ENCODE measurements at regions not wholly inside any gene's neighbourhood (a gene's known extent, or its start where the extent isn't known, plus 50 kb on each side); places are given as distances from the start of the nearest gene placed in this dataset.
"Not testable (repeated sequence)": the region's sequence is repeated elsewhere in the genome, so short reads cannot be mapped to it uniquely, and the experiment has no call there.

DNA sequence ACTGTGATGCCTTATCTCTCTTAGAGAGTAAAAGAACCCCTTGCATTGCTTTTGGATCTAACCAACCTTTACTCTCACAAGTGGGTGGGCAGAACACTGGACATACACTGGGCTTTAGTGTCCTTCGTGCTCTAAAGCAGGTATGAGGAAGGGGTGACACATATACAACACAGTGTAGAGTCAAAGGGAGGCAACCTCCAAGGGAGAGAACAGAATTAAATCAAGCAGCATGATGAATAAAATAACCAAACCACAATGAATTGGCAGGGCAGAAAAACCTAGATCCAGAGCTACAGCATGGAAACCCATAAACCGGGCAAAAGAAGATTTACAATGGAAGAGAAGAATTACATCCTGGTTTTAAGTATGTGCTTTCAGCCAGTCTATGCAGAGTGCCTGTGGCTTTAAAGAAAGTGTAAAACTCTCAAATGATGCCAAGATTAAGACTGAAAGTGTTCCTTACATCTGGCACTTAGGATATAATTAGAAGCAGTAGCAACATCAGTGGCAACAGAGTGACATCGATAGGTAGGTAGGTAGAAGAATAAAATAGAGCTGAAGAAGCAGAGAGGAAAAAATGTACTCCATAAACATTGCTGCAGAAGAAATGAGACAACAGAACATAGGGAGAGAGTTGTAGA lies 191.7 kb upstream of the ZC3H15 start:
- DNase-seq (ENCODE audit: low spot score): no peak

DNA sequence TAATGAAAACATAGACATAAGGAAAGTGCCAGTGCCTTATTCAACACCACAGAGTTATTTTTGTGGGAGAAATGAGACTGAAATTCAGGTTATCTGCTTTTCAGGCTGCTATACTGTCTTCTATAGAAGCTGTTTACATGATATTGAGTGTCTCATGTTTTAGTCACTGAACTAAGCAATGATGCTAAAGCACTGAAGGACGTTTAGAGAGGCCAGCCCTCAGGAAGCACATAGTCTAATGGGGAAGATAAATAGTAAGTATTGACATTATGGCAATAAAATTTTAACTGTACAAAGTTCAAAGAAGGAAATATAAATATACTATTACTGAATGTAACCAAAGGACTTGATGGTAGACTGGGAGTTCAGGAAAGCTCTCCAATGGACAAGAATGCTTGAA lies 186.4 kb upstream of the ZC3H15 start:
- no peak for DNase-seq (ENCODE audit: low spot score)

DNA sequence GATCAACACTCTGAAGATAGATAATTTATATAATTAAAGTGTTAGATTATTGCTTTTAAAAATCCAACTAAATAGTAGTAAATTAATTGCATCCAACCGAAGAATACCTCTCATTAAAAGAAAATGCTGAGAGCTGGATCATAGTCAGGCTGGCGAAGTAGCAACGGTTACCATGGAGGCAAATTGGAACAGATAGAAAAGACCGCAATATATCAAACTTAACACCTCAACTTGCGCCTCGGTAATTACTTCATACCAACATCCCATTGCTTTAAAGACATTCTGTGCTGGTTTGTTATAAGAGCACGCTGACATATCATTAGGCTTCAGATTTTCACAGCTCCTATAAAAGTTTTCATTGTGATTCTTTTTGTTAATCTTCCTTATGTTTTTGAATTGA lies 183.8 kb upstream of the ZC3H15 start:
- DNase-seq (ENCODE audit: low spot score): no peak

DNA sequence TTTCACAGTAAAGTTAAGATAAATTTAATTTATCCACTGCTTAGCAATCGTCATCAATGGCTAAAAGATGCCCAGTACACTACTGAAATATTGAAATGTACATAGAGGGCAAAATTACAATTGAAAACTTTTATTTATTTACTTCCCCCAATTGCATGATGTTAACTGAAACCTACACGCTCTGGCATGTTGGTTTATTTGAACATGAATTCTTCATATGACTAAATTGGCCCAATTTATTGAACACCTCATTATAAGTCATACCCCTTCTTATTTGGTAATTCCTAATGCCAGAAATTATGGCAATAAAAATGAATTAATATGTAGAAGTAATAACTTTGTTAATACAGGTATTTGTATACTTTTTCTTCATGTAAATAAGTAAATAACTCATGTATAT lies 183.0 kb upstream of the ZC3H15 start:
- no peak for DNase-seq (ENCODE audit: low spot score)

DNA sequence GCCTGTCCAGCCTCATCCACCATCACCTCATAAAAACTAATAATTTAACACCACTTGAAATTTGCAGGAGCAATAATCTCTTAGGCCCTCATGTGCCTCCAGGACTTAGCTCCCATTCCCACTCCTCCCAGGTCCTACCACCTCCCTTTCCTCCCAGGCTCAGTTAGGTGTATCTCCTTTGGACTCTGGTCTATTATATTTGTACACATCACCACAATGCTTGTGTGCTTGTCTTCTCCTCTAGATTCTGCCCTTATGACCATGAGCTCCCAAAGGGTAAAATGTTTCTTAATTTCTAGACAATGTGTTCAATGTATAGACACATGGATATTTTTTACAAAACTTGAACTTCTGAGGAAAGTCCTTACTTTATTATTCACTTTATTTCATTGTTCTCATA lies 182.0 kb upstream of the ZC3H15 start:
- DNase-seq (ENCODE audit: low spot score): no peak

DNA sequence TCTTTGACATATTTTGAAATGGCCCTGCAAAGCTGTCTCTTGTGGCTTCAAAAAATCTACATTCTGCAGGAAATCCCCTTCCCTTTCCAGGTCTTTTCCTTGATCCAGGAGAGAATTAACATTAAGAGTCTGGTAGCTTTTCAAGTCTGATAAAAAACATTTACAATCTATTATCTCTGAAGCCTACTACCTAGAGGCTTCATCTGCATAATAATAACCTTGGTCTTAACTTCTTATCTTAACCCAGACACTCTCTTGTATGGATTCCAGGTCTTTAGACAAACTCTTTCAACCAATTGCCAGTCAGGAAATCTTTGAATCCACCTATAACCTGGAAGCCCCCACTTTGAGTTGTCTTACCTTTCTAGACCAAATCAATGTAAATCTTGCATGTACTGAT lies 179.3 kb upstream of the ZC3H15 start:
- DNase-seq (ENCODE audit: low spot score): no peak

DNA sequence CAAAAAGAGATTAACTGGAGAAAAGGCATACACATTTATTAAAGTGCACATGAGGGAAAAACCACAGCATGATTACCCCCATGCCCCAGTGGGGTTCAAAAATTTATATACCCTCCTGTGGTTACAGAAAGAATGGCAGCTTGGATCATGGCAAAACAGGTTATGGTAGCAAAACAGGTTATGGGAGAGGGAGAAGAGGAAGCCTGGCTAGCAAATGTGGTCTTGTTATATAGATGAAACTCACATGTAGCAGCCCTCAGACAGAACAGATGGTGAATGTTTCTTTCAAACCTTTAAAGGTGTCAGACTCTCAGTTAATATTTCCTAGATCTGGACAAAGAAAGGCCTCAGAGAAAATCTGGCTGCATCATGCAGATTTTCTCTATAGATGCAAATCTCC lies 178.2 kb upstream of the ZC3H15 start:
- DNase-seq (ENCODE audit: low spot score): no peak

- no peak for DNase-seq (ENCODE audit: low spot score)
These were observed 177.7 kb upstream of the ZC3H15 start for GRCh38 chr2:186308347-186308746.

GRCh38 chr2:186309901-186310300 lies 176.2 kb upstream of the ZC3H15 start:
- DNase-seq (ENCODE audit: low spot score): peak; percentile 2

- DNase-seq (ENCODE audit: low spot score): no peak
These were observed 167.0 kb upstream of the ZC3H15 start for GRCh38 chr2:186319105-186319504.

DNA sequence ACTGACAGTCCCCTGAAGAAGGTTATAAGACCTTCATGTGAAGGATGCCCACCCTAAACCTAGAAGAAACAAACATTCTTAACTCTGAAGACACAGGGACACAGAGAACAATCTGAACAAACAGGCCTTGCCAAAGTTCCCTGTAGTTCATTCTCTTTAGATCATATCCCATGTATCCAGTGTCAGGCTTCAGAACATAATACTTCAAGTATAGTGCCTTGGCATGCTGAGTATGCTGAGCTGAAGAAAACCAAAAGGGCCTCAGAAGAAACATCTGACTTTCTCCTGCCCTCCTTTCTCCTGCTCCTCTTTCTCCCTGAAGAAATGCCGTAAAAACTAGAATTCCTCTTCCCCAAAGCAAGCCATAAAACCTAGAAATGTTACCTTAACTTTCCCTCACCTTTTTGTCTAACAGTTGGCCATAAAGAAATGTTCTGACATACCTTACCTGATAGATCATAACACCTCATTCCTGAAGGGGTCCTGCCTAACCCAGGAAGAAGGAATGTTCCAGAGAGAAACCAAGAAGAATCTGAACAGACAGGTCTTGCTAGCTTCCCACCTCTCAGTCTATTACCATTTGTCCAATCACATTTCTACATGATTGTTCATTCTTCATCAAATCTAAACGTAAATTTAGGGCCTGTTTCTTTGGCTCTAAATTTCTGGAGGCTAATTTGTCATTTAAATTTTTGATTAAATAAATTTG lies 160.1 kb upstream of the ZC3H15 start:
- DNase-seq (ENCODE audit: low spot score): no peak

GRCh38 chr2:186327251-186327868 lies 158.7 kb upstream of the ZC3H15 start:
- no peak for DNase-seq (ENCODE audit: low spot score)

- DNase-seq (ENCODE audit: low spot score): no peak
These were observed 157.2 kb upstream of the ZC3H15 start for GRCh38 chr2:186328838-186329237.

DNA sequence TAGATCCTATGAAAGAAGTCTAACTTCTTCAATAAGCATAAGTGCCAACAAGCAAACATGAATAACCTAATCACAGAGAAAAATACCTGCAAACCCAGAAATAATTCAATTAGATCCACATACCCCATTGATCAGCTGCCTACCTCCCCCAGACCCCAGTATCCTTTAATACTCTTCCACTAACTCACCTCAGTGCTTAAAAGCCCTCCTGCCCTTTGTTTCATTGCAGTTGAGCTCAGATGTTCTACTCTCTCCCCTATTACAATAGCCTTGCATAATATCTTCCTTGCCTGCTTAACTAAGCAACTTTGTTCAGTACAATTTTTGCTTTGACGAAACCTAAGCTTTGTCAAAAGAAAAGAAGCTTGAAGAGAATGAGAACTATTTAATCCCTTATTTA lies 156.0 kb upstream of the ZC3H15 start:
- no peak for DNase-seq (ENCODE audit: low spot score)

GRCh38 chr2:186339716-186340115 lies 146.3 kb upstream of the ZC3H15 start:
- DNase-seq (ENCODE audit: low spot score): no peak

DNA sequence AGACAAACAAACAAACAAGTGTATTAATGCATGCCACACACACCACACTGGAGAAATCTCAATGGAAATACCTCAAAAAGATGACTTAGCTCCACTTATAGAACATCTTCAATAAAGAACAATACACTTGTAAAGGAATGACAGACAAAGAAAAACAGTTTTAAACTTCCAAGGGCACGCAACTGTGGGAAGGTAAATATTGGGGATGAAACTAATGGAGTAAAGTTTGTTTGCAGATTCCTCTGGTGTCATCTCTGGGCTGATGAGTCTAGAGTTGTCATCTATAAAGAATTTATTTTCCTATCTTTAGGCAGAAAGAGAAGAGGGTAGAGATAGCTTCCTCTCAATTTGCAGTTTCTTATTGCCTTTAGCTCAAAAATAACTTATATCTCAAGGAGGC lies 144.0 kb upstream of the ZC3H15 start:
- DNase-seq (ENCODE audit: low spot score): no peak

- DNase-seq (ENCODE audit: low spot score): no peak
These were observed 140.3 kb upstream of the ZC3H15 start for GRCh38 chr2:186345745-186346144.

- DNase-seq (ENCODE audit: low spot score): no peak
These were observed 139.8 kb upstream of the ZC3H15 start for GRCh38 chr2:186346216-186346615.

- DNase-seq (ENCODE audit: low spot score): no peak
These were observed 138.6 kb upstream of the ZC3H15 start for GRCh38 chr2:186347472-186347871.

DNA sequence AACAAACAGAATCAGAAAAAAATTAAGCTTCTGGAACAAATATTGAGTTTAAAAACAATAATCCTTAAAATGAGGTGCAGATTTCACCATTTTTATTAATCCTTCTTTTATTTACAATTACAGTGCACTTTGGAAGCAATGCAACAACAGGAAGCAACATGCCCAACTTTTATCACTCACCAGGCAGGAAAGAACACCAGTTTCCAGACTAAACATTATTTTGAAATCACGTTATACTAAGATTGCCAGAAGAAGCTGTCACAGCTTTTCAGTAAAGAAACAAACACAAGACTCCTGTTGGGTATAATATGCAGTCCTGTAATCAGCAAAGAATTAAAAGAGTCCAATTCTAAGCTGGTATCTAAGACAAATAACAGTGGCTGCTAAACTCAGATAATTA lies 137.9 kb upstream of the ZC3H15 start:
- peak; percentile 3 for DNase-seq (ENCODE audit: low spot score)

GRCh38 chr2:186349508-186349907 lies 136.6 kb upstream of the ZC3H15 start:
- peak; percentile 5 for DNase-seq (ENCODE audit: low spot score)

GRCh38 chr2:186354160-186354559 lies 131.9 kb upstream of the ZC3H15 start:
- not testable (repeated sequence) for DNase-seq (ENCODE audit: low spot score)

DNA sequence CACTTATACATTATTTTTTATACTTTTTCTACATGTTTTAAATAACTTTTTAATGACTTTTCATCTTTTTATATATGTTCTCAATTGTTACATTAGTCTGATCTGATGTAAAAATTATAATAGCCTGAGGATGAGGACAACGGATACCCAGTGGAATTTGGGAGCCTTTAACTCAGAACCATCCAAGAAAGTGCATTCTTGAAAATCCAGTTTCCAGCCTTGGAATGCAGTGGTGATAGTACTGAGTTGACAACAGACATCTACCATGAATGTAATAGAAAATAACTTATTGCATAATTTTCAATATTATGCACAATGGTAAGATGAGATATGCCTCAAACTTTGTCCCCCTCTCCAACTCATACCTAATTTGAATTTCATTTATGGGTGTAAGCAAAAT lies 120.7 kb upstream of the ZC3H15 start:
- DNase-seq (ENCODE audit: low spot score): no peak
